GM19463 (cell line): ENCODE measurements at regions not wholly inside any gene's neighbourhood (a gene's known extent, or its start where the extent isn't known, plus 50 kb on each side); places are given as distances from the start of the nearest gene placed in this dataset.
"Not testable (repeated sequence)": the region's sequence is repeated elsewhere in the genome, so short reads cannot be mapped to it uniquely, and the experiment has no call there.

ENCODE experiments used
- ATAC-seq: cut with Tn5 transposase; IDR thresholded peaks from one replicate; pipeline ENCODE4 v1.9.1; 2021; ENCODE audit warnings: mild to moderate bottlenecking, moderate library complexity; ENCODE audit not compliant: unreplicated experiment

- ATAC-seq = no peak
Measured at GRCh38 chr5:57915536-57915935, 432.9 kb upstream of the ACTBL2 start.

GRCh38 chr5:57911438-57911837, 428.8 kb upstream of the ACTBL2 start:
- ATAC-seq = no peak

- ATAC-seq = no peak
Measured at GRCh38 chr5:57906671-57907070, 424.1 kb upstream of the ACTBL2 start.

GRCh38 chr5:57903458-57903857, 420.8 kb upstream of the ACTBL2 start:
- no peak for ATAC-seq

GRCh38 chr5:57902095-57902494, 419.5 kb upstream of the ACTBL2 start:
- no peak for ATAC-seq

- ATAC-seq = no peak
Measured at GRCh38 chr5:57900381-57900944, 417.9 kb upstream of the ACTBL2 start.

- no peak for ATAC-seq
Measured at GRCh38 chr5:57896576-57896975, 414.0 kb upstream of the ACTBL2 start.

GRCh38 chr5:57895766-57896165, 413.2 kb upstream of the ACTBL2 start:
- no peak for ATAC-seq

- no peak for ATAC-seq
Measured at GRCh38 chr5:57893926-57894325, 411.3 kb upstream of the ACTBL2 start.

- ATAC-seq = no peak
Measured at GRCh38 chr5:57891443-57891842, 408.8 kb upstream of the ACTBL2 start.

- ATAC-seq = no peak
Measured at GRCh38 chr5:57889558-57889957, 406.9 kb upstream of the ACTBL2 start.

GRCh38 chr5:57887851-57888621, 405.4 kb upstream of the ACTBL2 start:
- peak; percentile 41 for ATAC-seq

- no peak for ATAC-seq
Measured at GRCh38 chr5:57884346-57885102, 401.9 kb upstream of the ACTBL2 start.

- no peak for ATAC-seq
Measured at GRCh38 chr5:57880216-57880615, 397.6 kb upstream of the ACTBL2 start.

GRCh38 chr5:57878301-57878722, 395.7 kb upstream of the ACTBL2 start:
- no peak for ATAC-seq

- no peak for ATAC-seq
Measured at GRCh38 chr5:57871496-57871895, 388.9 kb upstream of the ACTBL2 start.

GRCh38 chr5:57870267-57870666, 387.7 kb upstream of the ACTBL2 start:
- not testable (repeated sequence) for ATAC-seq

- ATAC-seq = no peak
Measured at GRCh38 chr5:57863661-57864060, 381.1 kb upstream of the ACTBL2 start.

GRCh38 chr5:57862942-57863341, 380.3 kb upstream of the ACTBL2 start:
- no peak for ATAC-seq

GRCh38 chr5:57862471-57862911, 379.9 kb upstream of the ACTBL2 start:
- no peak for ATAC-seq

- no peak for ATAC-seq
Measured at GRCh38 chr5:57859626-57860025, 377.0 kb upstream of the ACTBL2 start.

- no peak for ATAC-seq
Measured at GRCh38 chr5:57858905-57859304, 376.3 kb upstream of the ACTBL2 start.
